ENCODE measurements at regions not wholly inside any gene's neighbourhood (a gene's known extent, or its start where the extent isn't known, plus 50 kb on each side); places are given as distances from the start of the nearest gene placed in this dataset.

GRCh38 chr1:208907790-208908189 lies 663.6 kb upstream of the PLXNA2 start:
- TF ChIP-seq, protein P1, sequence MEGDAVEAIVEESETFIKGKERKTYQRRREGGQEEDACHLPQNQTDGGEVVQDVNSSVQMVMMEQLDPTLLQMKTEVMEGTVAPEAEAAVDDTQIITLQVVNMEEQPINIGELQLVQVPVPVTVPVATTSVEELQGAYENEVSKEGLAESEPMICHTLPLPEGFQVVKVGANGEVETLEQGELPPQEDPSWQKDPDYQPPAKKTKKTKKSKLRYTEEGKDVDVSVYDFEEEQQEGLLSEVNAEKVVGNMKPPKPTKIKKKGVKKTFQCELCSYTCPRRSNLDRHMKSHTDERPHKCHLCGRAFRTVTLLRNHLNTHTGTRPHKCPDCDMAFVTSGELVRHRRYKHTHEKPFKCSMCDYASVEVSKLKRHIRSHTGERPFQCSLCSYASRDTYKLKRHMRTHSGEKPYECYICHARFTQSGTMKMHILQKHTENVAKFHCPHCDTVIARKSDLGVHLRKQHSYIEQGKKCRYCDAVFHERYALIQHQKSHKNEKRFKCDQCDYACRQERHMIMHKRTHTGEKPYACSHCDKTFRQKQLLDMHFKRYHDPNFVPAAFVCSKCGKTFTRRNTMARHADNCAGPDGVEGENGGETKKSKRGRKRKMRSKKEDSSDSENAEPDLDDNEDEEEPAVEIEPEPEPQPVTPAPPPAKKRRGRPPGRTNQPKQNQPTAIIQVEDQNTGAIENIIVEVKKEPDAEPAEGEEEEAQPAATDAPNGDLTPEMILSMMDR (IDR thresholded peaks at IDR 0.05): no peak
- no peak for TF ChIP-seq ZFX (IDR thresholded peaks at IDR 0.05; ENCODE audit: borderline replicate concordance)
